Sigmoid colon (tissue), 6 donors: ENCODE measurements at regions not wholly inside any gene's neighbourhood (a gene's known extent, or its start where the extent isn't known, plus 50 kb on each side); places are given as distances from the start of the nearest gene placed in this dataset.

Experiments used
- DNase-seq: peaks from one replicate; pipeline ENCODE4 v3.0.0-alpha.2; 2019
- H3K27ac ChIP-seq, 4 donors: fragments of 200-600 bp; sonication (generic); one replicate each; pipeline ENCODE4 v1.5.1; 2016 to 2019; ENCODE audit warnings: mild to moderate bottlenecking in 1 of 4
- H3K27me3 ChIP-seq, 3 donors: fragments of 200-600 bp; sonication (generic); one replicate each; pipeline ENCODE4 v1.5.1; 2019; ENCODE audit warnings: mild to moderate bottlenecking in 1 of 3
- H3K36me3 ChIP-seq, 4 donors: fragments of 200-600 bp; sonication (generic); one replicate each; pipeline ENCODE4 v1.5.1; 2016 to 2019
- H3K4me1 ChIP-seq, 4 donors: fragments of 200-600 bp; sonication (generic); one replicate each; pipeline ENCODE4 v1.5.1; 2017 to 2019
- H3K4me3 ChIP-seq, 4 donors: fragments of 200-600 bp; sonication (generic); one replicate each; pipeline ENCODE4 v1.5.1; 2017 to 2019; ENCODE audit warnings: mild to moderate bottlenecking in 2 of 4, moderate library complexity in 1 of 4
- H3K9me3 ChIP-seq, 4 donors: fragments of 200-600 bp in 3 of 4; sonication (generic) in 3 of 4; one replicate each; pipeline versions ENCODE4 v1.5.1 to v1.6.1; 2013 to 2019
- EP300 ChIP-seq, 4 donors: sonication (generic); formaldehyde crosslinking; IDR thresholded peaks; one replicate each; pipeline ENCODE4 v1.6.1; 2017; ENCODE audit warnings: antibody characterized with exemption in 4 of 4
- POLR2A ChIP-seq, 2 donors: fragments of 450-650 bp; IDR thresholded peaks; one replicate each; pipeline ENCODE4 v1.6.1; 2016; ENCODE audit warnings: antibody characterized with exemption in 2 of 2, mild to moderate bottlenecking in 2 of 2, moderate library complexity in 2 of 2
- POLR2AphosphoS5 ChIP-seq, 4 donors: sonication (generic); formaldehyde crosslinking; IDR thresholded peaks; one replicate each; pipeline ENCODE4 v1.6.1; 2017; ENCODE audit warnings: antibody characterized with exemption in 4 of 4
- WGBS, 2 donors: extraction: QIAGEN DNeasy Blood & Tissue Kit; methylation state at CpG; one replicate each; pipeline ENCODE4 v1.1.7; 2013; 5-methylcytosine and 5-hydroxymethylcytosine counted together
- intact Hi-C: fragments of 100-400 bp; cut with DNase I; formaldehyde crosslinking; loops from one replicate; pipeline ENCODE4 v1.15.1; 2023
- TF ChIP-seq, protein P1 (sequence below), 4 experiments: fragments of 450-650 bp in 3 of 4; fragments of 200-600 bp in 1 of 4; IDR thresholded peaks; one replicate each; pipeline ENCODE4 v1.5.1; 2016 to 2019; ENCODE audit warnings: antibody characterized with exemption in 4 of 4, mild to moderate bottlenecking in 3 of 4, moderate library complexity in 2 of 4
- donor health status: healthy with polysubstance abuse.
- donor health status: healthy.

DNA sequence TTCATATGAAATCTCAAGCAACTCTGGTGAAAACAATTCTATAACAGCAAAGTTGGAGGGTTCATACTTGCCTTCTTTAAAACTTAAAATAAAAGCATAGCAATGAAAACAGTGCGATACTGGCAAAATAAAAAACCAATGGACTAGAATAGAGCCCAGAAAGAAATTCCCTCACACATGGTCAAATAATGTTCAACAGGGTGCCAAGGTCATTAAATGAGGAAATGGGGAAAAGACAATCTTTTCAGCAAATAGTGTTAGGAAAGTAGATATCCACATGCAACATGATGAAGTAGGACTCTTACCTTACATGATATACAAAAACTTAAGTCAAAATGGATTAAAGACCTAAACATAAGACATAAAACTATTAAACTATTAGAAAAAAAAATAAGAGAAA lies 970.2 kb upstream of the AGA start:
- no peak overlapping the region for H3K27ac ChIP-seq
- H3K4me3 ChIP-seq, result no peak overlapping the region
- no peaks in the 10 kb centered on the region for H3K9me3 ChIP-seq
- 91 to 96% methylated on average over 1 of the region's 1 CpG for WGBS, 2 donors
- no peaks in the 10 kb centered on the region for H3K4me1 ChIP-seq
- no peaks in the 10 kb centered on the region for H3K27me3 ChIP-seq
- TF ChIP-seq POLR2AphosphoS5 (IDR thresholded peaks at IDR 0.05) (no peak), POLR2A (IDR thresholded peaks at IDR 0.05) (no peak), EP300 (IDR thresholded peaks at IDR 0.05) (no peak)
- TF ChIP-seq, protein P1, sequence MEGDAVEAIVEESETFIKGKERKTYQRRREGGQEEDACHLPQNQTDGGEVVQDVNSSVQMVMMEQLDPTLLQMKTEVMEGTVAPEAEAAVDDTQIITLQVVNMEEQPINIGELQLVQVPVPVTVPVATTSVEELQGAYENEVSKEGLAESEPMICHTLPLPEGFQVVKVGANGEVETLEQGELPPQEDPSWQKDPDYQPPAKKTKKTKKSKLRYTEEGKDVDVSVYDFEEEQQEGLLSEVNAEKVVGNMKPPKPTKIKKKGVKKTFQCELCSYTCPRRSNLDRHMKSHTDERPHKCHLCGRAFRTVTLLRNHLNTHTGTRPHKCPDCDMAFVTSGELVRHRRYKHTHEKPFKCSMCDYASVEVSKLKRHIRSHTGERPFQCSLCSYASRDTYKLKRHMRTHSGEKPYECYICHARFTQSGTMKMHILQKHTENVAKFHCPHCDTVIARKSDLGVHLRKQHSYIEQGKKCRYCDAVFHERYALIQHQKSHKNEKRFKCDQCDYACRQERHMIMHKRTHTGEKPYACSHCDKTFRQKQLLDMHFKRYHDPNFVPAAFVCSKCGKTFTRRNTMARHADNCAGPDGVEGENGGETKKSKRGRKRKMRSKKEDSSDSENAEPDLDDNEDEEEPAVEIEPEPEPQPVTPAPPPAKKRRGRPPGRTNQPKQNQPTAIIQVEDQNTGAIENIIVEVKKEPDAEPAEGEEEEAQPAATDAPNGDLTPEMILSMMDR (IDR thresholded peaks at IDR 0.05), result no peak
- H3K36me3 ChIP-seq, result no peaks in the 10 kb centered on the region
- no peak for DNase-seq
- intact Hi-C loops, result no loop called here

DNA sequence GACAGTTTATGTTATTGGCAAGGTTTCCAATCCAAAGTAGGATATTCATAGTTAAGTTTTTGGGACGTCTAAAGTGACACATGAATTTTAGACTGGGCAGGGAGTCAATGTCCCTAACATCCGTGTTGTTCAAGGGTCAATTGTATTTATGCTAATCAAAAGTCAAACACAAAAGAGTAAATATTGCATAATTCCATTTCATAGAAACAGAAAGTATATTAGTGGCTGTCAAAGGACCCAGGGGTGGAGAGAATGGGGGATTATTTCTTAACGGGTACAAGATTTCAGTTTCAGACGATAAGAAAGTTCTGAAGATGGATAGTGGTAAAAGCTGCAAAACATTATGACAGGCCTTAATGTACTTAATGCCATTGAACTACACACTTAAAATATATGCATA lies 971.8 kb upstream of the AGA start:
- Histone ChIP-seq H3K27ac (no peak overlapping the region), H3K4me3 (no peak overlapping the region), H3K4me1 (no peaks in the 10 kb centered on the region), H3K9me3 (no peaks in the 10 kb centered on the region), H3K36me3 (no peaks in the 10 kb centered on the region), H3K27me3 (no peaks in the 10 kb centered on the region)
- intact Hi-C loops, result no loop called here
- no peak for TF ChIP-seq POLR2A (IDR thresholded peaks at IDR 0.05)
- TF ChIP-seq, protein P1 (IDR thresholded peaks at IDR 0.05), result no peak
- TF ChIP-seq EP300 (IDR thresholded peaks at IDR 0.05), result no peak
- no peak for TF ChIP-seq POLR2AphosphoS5 (IDR thresholded peaks at IDR 0.05)
- 18 to 62% methylated on average over 4 of the region's 4 CpGs for WGBS, 2 donors
- no peak for DNase-seq

DNA sequence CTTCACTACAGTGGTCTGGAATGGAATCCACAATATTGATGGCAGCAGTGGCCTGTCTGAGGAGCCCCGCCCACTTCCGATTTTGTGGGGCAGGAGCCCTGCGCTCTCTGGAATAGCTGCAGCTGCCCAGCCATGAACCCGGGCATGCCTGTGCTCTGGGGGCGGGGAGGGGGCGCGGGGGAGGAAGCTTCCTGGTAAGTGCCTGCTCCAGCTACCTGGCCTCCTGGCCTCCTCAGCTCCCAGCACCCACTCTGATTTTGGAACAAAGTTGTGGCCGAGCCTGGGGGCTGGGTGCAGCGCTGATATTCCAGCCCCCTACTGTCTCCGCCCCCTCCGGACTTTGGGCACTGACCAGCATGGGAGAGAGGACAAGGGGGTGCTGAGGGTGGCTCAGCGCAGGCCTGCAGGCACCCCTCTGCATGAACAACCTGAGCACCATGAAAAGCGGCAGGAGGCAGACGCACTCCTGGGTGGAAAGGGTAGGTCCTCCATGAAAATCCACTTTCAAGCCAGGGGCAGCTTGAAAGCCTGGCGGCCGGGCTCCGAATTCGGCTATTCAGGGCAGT lies 972.7 kb upstream of the AGA start:
- no peak overlapping the region for H3K4me3 ChIP-seq
- H3K27ac ChIP-seq, result no peak overlapping the region
- intact Hi-C loops, result no loop called here
- no peak for DNase-seq
- H3K4me1 ChIP-seq, result no peaks in the 10 kb centered on the region
- WGBS, 2 donors, result 94% methylated on average over 18 of the region's 18 CpGs
- H3K27me3 ChIP-seq, result no peaks in the 10 kb centered on the region
- TF ChIP-seq POLR2AphosphoS5 (IDR thresholded peaks at IDR 0.05) (no peak), EP300 (IDR thresholded peaks at IDR 0.05) (no peak)
- TF ChIP-seq, protein P1 (IDR thresholded peaks at IDR 0.05), result no peak
- H3K9me3 ChIP-seq, result no peaks in the 10 kb centered on the region
- H3K36me3 ChIP-seq, result no peaks in the 10 kb centered on the region

DNA sequence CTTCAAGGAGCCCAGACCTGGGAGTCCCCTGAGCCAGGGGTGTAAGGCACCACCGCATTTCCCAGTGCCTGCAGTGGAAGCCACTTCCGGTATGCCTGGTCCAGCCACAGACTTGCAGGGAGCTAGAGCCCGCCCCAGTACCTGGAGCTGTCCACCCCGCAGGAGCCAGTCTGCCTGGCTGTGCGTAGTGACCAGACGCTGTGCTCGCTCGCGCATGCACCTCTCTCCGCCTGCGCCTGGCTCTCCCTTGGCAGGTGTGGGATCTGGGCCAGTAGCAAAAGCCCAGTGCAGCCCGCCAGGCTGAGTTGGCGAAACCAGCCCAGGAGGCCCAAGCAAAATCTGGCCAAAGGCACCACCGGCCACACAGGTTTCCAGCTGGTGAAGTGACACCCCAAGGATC lies 973.7 kb upstream of the AGA start:
- Histone ChIP-seq H3K27me3 (no peaks in the 10 kb centered on the region), H3K27ac (no peak overlapping the region), H3K4me3 (no peak overlapping the region), H3K36me3 (no peaks in the 10 kb centered on the region), H3K4me1 (no peaks in the 10 kb centered on the region), H3K9me3 (no peaks in the 10 kb centered on the region)
- no peak for DNase-seq
- 97% methylated on average over 14 of the region's 14 CpGs for WGBS, 2 donors
- TF ChIP-seq EP300 (IDR thresholded peaks at IDR 0.05) (no peak), POLR2A (IDR thresholded peaks at IDR 0.05) (no peak), POLR2AphosphoS5 (IDR thresholded peaks at IDR 0.05) (no peak)
- TF ChIP-seq, protein P1 (IDR thresholded peaks at IDR 0.05), result no peak
- intact Hi-C loops, result no loop called here

DNA sequence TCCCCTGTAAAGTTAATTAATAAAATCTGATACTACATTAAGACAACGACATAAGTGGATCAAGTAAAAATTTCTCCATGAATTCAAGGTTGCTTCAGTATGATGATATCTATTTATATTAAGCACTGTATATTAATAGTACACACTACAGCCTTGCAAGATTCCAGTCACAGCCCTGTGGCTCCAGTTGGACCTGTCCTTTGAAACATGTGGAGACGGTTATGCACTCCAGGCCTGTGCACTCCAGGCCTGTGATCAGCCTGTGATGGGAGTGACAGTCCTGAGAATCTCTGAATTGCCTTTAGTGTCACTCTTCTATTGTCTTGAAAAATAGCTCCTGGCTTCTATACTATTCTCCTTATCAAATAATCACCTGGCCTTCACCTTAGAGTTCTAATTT lies 981.1 kb upstream of the AGA start:
- H3K27ac ChIP-seq, result no peak overlapping the region
- H3K27me3 ChIP-seq, result no peaks in the 10 kb centered on the region
- no peaks in the 10 kb centered on the region for H3K9me3 ChIP-seq
- H3K4me1 ChIP-seq, result no peaks in the 10 kb centered on the region
- H3K4me3 ChIP-seq, result no peak overlapping the region
- no peak for DNase-seq
- H3K36me3 ChIP-seq, result no peaks in the 10 kb centered on the region
- TF ChIP-seq POLR2AphosphoS5 (IDR thresholded peaks at IDR 0.05) (no peak), POLR2A (IDR thresholded peaks at IDR 0.05) (no peak), EP300 (IDR thresholded peaks at IDR 0.05) (no peak)
- TF ChIP-seq, protein P1 (IDR thresholded peaks at IDR 0.05), result no peak
- intact Hi-C loops, result no loop called here
- 89 to 90% methylated on average over 2 of the region's 2 CpGs for WGBS, 2 donors
